ENCODE measurements at regions not wholly inside any gene's neighbourhood (a gene's known extent, or its start where the extent isn't known, plus 50 kb on each side); places are given as distances from the start of the nearest gene placed in this dataset.
A peak's percentile ranks its signal among the peaks of the same experiment; 100 is the strongest.

GRCh38 chr9:99296291-99296951 is 74.3 kb downstream of the SEC61B start (continued):
- TF ChIP-seq RAD51 (IDR thresholded peaks at IDR 0.05; ENCODE audit: borderline replicate concordance, low read depth) (no peak), BCOR (IDR thresholded peaks at IDR 0.05) (no peak), PHF21A (IDR thresholded peaks at IDR 0.05; ENCODE audit: borderline replicate concordance, low read depth) (no peak), ZFP91 (CRISPR knock-in tag; IDR thresholded peaks at IDR 0.05) (no peak), VEZF1 (CRISPR knock-in tag; IDR thresholded peaks at IDR 0.05) (peak; percentile 44), FOXP1 (CRISPR knock-in tag; IDR thresholded peaks at IDR 0.05) (no peak), ESRRB (CRISPR knock-in tag; IDR thresholded peaks at IDR 0.05; ENCODE audit: borderline replicate concordance) (no peak), ZNF586 (CRISPR knock-in tag; conservative IDR thresholded peaks at IDR 0.05) (no peak), NFIC (IDR thresholded peaks at IDR 0.05) (no peak), PHTF2 (CRISPR knock-in tag; IDR thresholded peaks at IDR 0.05) (no peak), ZBTB33 (CRISPR knock-in tag; IDR thresholded peaks at IDR 0.05) (peak; percentile 54; the same call in 1 of the 2 replicates), FOXA3 (CRISPR knock-in tag; conservative IDR thresholded peaks at IDR 0.05 in 1 of 2, IDR thresholded peaks at IDR 0.05 in 1 of 2) (no peak), HSF4 (CRISPR knock-in tag; IDR thresholded peaks at IDR 0.05; ENCODE audit: borderline replicate concordance) (no peak)
